ENCODE measurements at regions not wholly inside any gene's neighbourhood (a gene's known extent, or its start where the extent isn't known, plus 50 kb on each side); places are given as distances from the start of the nearest gene placed in this dataset.

DNA sequence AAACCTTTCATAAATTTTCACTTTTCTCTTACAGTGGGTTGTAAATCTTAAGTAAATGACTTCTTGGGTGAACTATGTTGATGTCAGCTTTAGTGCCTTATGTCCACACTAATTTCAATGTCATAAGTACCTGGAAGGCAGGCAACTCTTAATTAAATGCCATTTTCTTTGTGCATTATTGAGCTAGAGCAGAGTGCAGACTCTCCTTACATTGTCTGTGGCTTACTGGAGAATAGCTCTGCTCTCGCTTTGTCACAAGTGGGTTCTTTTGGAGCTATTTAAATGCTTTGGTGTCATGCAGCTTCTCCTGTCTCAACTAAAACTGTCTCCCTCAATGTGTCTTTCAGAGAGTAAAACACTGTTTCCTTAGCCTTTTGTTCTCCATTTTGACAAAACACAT, 411.6 kb downstream of the STIM2 start:
- no peak for TF ChIP-seq BHLHE40 (IDR thresholded peaks at IDR 0.05; ENCODE audit: borderline replicate concordance)
- no peak for TF ChIP-seq SP1 (IDR thresholded peaks at IDR 0.05)
- TF ChIP-seq ZNF384 (IDR thresholded peaks at IDR 0.05) = no peak
- no peak for TF ChIP-seq FOXA1 (IDR thresholded peaks at IDR 0.05)
- TF ChIP-seq TARDBP (IDR thresholded peaks at IDR 0.05) = no peak

Data from HEK293T (cell line).